Stimulated activated CD4-positive, alpha-beta T cell treated with anti-CD3 and anti-CD28 coated beads, Interleukin-1b, Interleukin-23, amount 100 ng/mL, for 1 hour (primary cell): ENCODE measurements at regions not wholly inside any gene's neighbourhood (a gene's known extent, or its start where the extent isn't known, plus 50 kb on each side); places are given as distances from the start of the nearest gene placed in this dataset.

Source experiments
- DNase-seq, 2 donors: peaks; one replicate each; pipeline ENCODE4 v3.0.0-alpha.2; 2020; ENCODE audit warnings: low read depth in 2 of 2

DNA sequence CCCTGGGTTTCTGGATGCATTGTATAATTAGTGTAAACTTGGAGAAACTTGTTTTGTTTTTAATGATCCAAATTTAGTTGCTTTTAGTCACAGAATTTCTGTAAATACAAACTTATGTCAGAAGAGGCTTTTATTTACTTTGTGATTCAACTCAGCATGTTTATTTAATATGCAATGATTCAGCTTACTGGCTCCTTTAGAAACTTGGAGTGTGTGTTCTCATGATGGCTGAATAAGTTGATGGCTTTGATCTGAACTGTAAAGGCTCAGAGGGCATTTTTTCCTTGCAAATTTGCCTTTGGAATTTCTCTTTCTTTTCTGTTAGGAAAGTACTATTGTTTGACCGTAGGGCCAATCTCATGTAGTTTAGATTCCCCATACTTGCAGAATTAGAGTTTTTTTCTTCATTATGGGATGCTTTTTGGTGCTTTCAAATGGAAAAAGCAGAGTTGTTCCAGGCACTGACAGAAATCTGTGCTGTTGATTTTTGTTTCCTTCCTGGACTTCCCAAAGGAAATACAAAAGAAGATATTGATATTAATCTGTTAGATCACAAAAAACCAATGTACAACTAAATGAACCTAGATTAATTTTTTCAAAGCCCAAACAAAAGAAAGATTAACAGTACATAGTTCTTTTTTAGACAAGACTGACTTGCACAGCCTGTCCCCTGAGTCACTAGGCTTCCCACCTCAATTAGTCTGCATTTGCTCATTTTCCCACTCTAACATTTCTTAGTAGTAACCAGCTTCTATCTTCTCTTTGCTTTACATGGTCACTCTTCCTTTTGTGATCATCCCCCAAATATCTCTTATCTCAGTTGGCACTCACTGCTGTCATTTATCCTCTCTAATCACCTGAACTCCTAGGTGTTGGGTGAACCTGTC, 96.8 kb upstream of the AGR3 start:
- no peak for DNase-seq

- no peak for DNase-seq
These were observed 98.8 kb upstream of the AGR3 start for GRCh38 chr7:16980539-16980938.

DNA sequence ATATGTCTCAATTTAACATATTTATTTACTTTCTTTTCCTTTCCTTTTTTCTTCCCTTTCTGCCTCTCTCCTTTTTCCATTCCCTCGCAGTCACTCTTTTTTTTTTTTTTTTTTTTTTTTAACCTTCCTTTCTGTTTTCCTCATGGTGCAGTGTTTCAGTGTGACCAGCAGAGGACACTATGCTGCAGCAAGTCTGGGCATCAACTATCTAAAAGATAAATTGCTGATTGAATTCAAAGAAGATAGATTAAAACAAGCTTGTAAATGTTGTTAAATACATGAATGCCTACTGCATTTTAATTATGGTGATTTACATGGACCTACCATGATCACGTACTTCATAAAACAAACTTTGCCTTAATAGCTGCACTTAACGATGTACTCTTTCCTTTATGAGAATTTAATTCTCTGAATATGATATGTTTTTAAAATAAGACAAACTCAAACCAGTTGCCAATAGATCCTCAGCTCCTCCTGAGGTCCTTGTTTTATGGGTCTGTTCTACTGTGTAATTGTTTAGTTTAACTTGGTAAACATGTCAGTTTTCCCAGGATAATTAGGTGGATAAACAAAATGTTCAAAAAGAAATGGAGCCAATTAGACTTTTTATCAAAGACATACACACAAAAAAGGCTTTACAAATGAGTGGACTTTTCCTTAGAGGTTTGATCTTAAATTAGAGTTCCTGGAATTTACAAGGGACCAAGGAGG, 101.0 kb upstream of the AGR3 start:
- no peak for DNase-seq

DNA sequence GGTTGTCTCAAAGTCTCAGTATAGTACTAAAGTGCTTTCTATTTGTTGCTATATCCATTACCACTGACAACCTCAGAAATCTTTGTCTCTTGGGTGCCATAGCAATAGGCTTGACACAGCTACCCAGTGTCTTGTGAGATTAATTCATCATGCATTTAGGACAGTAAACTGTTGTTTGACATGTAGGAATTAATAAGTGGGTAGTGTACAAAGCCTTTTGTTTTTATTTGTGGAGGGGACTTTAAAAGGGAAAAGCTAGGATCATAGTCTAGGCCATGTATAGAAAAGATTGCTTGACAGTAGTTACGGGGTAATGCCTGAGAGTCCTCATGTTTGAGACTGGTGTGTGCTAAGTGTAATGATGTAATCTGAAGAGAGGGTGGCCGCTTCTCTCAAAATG, 102.6 kb upstream of the AGR3 start:
- no peak for DNase-seq

DNA sequence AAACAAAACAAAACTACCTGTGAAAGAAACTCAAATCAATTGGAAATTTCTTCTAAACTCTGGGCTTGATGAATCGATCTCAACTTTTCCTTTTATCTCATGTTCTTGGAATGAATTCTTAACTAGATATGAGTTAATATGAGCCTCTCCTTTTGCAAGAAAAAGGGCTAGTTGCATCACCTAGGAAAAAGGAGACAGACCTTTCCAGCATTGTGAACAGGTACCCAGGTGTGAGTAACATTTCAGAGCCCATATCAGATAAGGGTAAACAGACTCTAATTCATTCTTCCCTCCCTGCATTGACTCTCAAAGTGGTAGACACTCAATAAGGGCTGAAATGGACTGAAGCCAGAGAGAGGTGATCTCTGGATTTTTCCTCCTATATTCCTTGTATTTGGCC, 103.8 kb upstream of the AGR3 start:
- DNase-seq = no peak

DNA sequence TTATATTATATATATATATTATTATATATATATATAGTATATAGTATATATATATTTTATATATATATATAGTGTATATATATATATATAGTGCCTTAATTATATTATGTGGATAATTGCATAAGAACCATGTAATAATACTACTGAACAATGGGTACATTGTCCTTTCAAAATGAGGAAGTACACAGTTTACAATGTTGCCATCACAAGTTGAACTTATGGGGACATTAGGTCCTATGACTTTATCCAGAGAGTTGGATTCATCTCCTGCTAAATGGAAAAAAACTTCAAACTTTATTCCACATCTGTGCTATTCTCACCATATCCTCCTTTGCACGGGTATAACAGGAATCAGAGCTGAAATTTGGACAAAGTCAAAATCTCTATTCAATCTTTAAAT, 105.0 kb upstream of the AGR3 start:
- no peak for DNase-seq

DNA sequence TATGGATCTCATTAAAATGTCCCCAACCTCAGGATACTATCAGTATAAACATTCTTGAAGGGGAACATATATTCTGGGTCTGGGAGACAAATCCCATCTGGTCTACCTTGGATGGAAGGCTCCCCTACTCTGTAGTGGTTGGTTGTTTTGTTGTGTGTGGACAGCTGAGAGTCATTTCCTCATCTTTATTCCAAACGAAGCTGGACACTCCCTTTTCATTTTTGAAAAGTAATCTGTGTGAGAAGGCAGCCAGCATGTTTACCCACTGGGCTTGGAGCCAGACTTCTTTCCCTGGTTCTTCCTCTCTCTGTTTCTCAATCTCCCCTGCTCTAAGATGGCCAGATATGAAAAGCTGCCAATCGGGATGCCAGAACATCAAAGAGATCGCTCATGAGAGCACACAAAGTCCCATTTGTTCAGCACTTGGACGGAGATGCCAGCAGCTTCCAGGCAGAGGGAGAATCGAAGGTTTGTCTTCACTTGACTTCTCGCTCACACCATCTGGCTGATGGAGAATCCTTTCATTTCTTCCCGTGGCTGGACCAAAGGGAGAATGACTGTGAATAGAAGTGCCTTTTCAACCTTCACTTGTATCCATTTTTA, 108.1 kb upstream of the AGR3 start:
- no peak for DNase-seq

- DNase-seq = no peak
These were observed 109.8 kb upstream of the AGR3 start for GRCh38 chr7:16991551-16991950.

DNA sequence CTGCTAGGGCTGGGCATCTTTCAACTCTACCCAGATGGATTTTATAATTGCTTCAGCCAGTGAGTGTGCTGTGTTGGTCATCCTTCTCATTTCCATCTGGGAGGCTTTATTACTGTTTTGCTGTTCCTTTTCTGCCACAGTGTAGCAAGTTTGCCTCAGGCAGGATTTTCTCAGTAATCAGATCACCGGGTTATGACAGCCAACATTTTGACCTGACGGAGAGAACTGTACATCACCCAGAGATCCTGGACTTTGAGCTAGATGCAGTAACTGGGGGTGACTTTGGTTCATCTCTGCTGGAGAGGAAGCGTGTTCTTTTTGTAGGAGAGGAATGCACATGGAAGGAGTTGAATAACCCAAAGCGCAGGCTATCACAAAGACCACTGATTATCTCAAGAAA, 111.8 kb upstream of the AGR3 start:
- no peak for DNase-seq

GRCh38 chr7:16998481-16999051, 116.8 kb upstream of the AGR3 start:
- DNase-seq = no peak

DNA sequence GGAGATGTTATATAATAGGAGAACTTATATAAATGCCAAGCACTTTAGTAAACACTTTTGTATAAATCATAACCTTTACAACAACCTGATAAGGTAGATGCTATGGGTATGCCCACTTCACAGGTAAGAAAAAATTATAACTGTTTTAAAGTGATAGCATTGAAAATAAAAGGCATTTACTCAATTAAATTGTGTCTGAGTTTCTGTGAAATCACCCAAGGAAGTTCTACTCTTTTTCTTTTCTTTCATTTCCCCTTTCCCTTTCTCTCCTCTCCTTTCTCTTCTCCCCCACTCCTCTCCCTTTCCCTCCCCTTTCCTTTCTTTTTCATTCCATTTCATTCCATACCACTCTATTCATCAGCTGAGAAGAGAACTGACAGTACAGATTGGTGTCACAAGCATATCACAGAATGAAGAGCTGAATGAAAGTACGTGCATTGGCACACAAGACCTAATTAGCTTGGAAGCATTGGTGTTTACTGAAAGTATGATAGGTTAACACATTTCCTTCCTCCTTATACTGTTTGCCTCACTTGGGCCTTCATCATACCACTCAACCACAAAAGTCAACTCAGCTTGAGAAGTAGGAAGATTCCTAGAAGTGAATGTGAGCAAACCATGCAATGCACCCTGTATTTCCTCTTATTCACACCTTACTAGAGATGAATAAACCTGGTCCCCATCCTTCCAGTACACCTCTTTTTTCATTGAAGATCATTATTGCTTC, 117.9 kb upstream of the AGR3 start:
- no peak for DNase-seq

- no peak for DNase-seq
These were observed 123.5 kb upstream of the AGR3 start for GRCh38 chr7:17005271-17005670.

DNA sequence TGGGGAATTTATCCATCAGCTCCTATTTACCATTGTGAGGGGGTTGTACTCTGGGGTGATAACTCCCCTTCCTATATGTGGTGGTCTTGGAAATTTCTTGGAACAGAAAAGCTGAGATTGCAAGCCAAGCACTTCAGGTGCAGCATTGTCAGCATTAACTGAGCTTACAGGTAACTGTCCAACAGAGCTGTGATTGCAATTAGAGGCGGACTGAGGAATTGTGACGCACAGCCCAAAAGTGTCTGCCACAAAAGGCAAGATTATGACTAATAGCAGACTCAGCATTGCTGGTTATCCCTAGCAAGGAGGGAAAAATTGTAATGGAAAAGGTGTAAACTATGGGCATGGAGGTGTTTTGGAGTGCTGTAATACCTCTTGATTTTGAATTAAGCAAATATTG, 126.1 kb upstream of the AGR3 start:
- no peak for DNase-seq

DNA sequence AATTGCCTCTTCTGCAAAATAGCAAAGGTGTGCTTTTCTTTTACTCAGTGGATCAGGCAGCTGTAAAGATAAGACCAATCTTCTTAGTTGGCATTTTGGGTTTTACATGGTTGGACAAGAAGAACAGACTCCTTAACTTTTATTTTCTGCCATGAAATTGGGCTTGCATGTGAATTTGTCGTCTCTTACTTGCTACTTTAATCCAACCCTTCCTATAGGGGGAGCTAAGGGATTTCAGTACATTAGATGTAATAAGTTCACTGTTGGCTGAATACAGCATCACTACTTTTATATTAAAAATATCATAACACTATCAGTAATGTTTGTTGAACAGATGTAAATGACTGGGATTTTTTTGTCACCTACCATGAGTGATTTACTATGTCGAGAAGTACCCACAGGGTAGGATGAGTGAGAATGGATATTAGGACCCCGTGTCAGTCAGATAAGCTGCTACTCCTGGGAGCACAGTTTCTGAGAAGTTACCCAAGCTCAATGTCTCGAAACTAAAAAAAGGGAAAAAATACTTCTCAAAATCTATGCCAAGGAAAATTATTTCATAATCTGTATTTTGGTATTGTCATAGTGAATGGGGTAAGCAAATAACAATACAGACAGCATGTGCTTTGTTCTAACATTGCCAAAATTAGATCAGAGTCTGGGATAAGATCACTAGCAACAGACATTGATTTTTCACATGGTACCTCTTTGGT, 127.4 kb upstream of the AGR3 start:
- no peak for DNase-seq

DNA sequence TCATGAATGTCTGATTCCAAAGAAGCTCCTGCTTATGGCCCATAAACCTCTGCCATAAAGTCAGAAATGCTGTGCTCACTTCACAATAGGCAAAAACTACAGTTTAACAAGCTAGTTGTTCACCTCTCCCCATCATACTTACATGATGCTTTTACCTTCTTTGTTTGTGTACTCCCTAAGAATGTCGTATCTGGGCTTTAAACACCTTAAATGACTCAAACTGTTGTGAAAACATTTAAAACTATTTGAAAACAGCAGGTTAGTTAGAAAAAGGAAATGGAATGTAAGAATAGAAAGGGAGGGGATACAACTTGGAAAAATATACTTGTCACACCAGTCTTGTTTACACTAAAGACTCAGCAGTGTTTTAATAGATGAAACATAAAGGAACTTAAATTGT, 128.2 kb upstream of the AGR3 start:
- DNase-seq = no peak

DNA sequence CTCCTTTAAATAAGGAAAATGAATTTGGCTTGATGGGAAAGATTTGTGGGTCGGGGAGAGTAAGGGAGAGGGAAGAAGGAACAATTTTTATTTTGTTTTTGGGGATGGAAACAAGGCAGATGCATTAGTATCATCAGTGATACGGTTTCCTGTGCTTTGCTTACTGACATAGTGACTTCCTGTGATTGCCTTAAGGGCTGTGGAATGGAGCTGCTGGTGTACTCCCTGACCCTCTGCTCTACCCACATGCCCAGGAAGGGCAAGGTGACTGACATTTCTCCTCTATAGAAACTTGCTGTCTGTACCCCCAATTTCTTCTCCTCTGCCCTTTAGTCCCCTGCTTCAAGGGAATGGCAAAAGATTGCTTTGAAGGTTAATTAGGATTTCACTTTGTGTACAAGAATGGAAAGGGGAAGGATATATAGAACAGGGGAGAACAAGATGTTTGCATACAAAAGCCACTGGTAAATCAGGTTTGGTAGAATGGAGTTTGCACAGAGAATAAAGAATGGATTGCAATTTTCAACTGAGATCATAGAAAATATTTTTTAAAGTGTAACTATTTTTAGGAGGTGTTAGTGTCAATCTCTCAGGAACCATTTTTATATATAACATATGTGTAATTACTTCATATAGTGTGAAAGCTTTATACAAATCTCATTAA, 129.0 kb upstream of the AGR3 start:
- no peak for DNase-seq

DNA sequence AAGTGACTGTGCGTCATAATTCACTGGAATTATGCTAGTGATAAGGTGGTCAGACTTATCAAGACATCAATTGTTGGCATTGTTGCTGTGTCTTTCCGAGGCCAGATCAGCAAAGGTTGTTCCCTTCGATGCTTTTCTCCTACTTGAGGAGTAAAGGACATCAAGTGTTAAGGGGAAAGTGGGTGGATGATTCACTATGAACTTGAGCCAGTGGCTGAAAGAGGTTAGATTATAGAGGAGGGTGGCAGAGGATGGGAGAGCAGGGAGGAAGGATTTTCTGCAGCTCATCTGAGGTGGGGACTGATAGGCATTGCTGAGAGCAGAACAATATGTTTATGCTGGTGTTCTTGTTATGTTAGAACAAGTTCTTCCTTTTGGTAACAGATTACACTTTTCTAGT, 131.4 kb upstream of the AGR3 start:
- no peak for DNase-seq

GRCh38 chr7:17014686-17015085, 132.9 kb upstream of the AGR3 start:
- no peak for DNase-seq

- no peak for DNase-seq
These were observed 133.8 kb upstream of the AGR3 start for GRCh38 chr7:17015598-17016031.

DNA sequence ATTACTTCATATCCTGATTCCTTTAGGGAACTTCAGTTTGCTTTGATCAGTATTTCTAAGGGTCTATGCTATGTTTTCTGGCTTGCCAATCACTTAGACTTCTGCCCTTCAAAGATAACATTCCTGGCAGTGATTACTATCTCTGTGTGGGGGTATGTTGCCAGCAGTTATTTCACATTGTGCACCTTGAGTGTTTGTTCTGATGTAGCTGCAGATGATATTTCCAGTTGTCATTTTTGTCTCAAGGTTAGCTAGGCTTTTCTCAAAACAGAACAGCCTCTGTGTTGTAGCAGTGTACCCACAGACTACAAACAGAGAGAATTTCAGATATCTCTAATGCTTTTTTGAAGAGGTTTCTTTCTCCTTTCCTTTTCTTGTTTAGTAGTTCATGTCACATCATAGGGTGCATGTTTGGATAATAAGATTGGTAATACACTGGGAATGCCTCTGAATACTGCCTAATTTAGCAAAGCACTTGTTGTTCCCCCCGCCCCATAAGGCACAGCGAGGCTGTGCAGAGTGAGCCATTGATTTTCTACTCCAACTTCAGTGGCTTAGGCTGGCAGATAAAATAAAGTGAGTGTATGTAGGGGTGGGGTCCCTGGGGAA, 134.7 kb upstream of the AGR3 start:
- DNase-seq = no peak
